ENCODE measurements at regions not wholly inside any gene's neighbourhood (a gene's known extent, or its start where the extent isn't known, plus 50 kb on each side); places are given as distances from the start of the nearest gene placed in this dataset.

DNA sequence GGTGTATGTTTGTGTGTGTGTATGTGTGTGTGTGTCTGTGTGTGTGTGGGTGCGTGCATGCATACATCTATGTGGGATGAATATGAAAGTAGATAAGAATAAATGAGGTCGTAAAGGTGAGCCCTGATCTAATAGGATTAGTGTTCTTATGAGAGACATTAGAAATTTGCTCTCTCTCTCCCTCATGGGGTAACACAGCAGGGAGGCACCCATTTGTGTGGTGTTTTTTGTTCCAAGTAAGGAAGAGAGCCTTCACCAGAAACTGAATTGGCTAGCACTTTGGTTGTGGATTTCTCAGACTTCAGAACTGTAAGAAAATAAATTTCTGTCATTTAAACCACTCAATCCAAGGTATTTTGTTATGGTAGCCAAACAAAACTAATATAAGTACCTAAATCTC is 353.7 kb upstream of the CHRM2 start:
- Histone ChIP-seq H3K27me3 (ENCODE audit: control insufficient read depth, insufficient read depth, low read length) (no peaks in the 10 kb centered on the region), H3K36me3 (ENCODE audit: control insufficient read depth, insufficient read depth, low read length) (no peaks in the 10 kb centered on the region), H3K4me3 (ENCODE audit: low read depth, low read length) (no peak overlapping the region)
- no peak for DNase-seq (ENCODE audit: low read depth)
- TF ChIP-seq, protein P1, sequence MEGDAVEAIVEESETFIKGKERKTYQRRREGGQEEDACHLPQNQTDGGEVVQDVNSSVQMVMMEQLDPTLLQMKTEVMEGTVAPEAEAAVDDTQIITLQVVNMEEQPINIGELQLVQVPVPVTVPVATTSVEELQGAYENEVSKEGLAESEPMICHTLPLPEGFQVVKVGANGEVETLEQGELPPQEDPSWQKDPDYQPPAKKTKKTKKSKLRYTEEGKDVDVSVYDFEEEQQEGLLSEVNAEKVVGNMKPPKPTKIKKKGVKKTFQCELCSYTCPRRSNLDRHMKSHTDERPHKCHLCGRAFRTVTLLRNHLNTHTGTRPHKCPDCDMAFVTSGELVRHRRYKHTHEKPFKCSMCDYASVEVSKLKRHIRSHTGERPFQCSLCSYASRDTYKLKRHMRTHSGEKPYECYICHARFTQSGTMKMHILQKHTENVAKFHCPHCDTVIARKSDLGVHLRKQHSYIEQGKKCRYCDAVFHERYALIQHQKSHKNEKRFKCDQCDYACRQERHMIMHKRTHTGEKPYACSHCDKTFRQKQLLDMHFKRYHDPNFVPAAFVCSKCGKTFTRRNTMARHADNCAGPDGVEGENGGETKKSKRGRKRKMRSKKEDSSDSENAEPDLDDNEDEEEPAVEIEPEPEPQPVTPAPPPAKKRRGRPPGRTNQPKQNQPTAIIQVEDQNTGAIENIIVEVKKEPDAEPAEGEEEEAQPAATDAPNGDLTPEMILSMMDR (IDR thresholded peaks at IDR 0.05; ENCODE audit: insufficient read depth, low read length, poor library complexity, severe bottlenecking), result no peak

DNA sequence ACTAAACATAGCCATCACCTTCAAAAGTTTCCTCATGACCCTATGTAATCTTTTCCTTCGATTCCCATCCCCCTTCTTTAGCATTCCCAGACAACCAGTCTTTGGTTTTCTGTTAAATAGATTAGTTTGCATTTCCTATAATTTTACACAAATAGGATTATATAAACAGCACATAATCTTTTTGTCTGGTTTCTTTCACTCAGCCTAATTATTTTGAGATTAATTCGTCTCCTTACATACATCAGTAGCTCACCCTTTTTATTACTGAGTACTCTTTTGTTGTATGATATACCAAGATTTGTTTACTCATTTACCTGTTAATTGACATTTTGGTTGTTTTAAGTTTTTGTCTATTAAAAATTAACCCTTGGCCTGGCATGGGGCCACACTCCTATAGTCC is 354.7 kb upstream of the CHRM2 start:
- no peak overlapping the region for H3K4me3 ChIP-seq (ENCODE audit: low read depth, low read length)
- TF ChIP-seq, protein P1 (IDR thresholded peaks at IDR 0.05; ENCODE audit: insufficient read depth, low read length, poor library complexity, severe bottlenecking), result no peak
- H3K36me3 ChIP-seq (ENCODE audit: control insufficient read depth, insufficient read depth, low read length), result no peaks in the 10 kb centered on the region
- DNase-seq (ENCODE audit: low read depth), result no peak
- no peaks in the 10 kb centered on the region for H3K27me3 ChIP-seq (ENCODE audit: control insufficient read depth, insufficient read depth, low read length)

DNA sequence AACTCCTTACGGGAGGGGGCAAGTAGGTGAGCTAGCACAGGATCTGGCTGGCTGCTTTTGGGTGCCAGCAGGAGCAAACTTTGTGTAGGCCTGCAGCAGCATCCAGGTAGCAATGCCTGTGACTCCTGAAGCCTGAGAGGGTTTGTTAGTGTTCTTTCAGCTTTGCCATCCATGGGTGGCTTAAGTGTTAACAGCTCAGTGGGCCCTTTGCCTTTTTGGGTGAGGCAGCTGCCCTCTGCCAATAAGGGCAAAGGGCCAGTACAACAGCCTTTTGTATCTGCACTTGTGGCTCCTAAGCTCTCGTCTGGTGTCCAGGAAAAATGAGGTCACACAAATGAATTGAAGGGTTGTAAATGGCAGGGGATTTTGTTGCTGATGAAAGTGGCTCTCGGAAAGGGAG is 359.0 kb upstream of the CHRM2 start:
- no peaks in the 10 kb centered on the region for H3K36me3 ChIP-seq (ENCODE audit: control insufficient read depth, insufficient read depth, low read length)
- no peak for DNase-seq (ENCODE audit: low read depth)
- H3K27me3 ChIP-seq (ENCODE audit: control insufficient read depth, insufficient read depth, low read length), result no peaks in the 10 kb centered on the region
- TF ChIP-seq, protein P1 (IDR thresholded peaks at IDR 0.05; ENCODE audit: insufficient read depth, low read length, poor library complexity, severe bottlenecking), result no peak
- no peak overlapping the region for H3K4me3 ChIP-seq (ENCODE audit: low read depth, low read length)

DNA sequence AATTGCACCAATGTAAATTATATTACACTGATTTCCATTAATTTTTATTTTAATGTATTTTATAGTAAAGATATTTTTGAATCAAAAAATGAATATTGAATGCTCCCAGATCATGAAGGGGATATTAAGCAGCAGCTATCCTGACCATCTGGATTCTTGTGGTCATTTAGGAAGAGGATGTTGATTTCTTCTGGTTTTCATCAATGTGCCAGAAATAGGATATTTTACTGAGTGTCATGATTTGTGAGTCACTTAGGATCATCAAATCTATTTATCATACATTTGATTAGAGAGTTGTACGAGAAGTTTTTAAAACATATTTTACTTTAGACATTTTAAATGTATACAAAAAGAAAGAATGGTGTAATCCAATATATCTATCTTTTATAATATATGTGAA is 366.3 kb upstream of the CHRM2 start:
- TF ChIP-seq, protein P1 (IDR thresholded peaks at IDR 0.05; ENCODE audit: insufficient read depth, low read length, poor library complexity, severe bottlenecking), result no peak
- Histone ChIP-seq H3K4me3 (ENCODE audit: low read depth, low read length) (no peak overlapping the region), H3K36me3 (ENCODE audit: control insufficient read depth, insufficient read depth, low read length) (no peaks in the 10 kb centered on the region), H3K27me3 (ENCODE audit: control insufficient read depth, insufficient read depth, low read length) (no peaks in the 10 kb centered on the region)
- DNase-seq (ENCODE audit: low read depth), result no peak

DNA sequence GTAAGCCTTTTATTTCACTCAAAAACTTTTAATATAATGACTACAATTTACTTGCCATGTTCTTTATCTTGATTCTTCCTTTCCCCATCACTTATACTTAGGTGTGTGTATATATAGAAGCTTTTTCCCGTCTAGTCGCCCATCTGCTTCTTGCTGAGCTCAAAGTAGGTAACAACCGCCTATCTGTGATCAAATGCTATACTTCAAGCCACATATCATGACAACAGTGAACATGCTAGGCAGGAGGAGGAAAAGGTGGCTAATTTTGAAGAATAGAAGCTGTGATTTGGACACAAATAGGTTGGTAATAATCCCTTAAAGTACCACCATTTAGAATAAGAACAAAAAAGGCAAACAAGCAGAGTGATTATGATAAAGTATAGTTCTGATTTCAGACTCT is 367.3 kb upstream of the CHRM2 start:
- TF ChIP-seq, protein P1 (IDR thresholded peaks at IDR 0.05; ENCODE audit: insufficient read depth, low read length, poor library complexity, severe bottlenecking), result no peak
- H3K36me3 ChIP-seq (ENCODE audit: control insufficient read depth, insufficient read depth, low read length), result no peaks in the 10 kb centered on the region
- no peak for DNase-seq (ENCODE audit: low read depth)
- no peaks in the 10 kb centered on the region for H3K27me3 ChIP-seq (ENCODE audit: control insufficient read depth, insufficient read depth, low read length)
- no peak overlapping the region for H3K4me3 ChIP-seq (ENCODE audit: low read depth, low read length)

DNA sequence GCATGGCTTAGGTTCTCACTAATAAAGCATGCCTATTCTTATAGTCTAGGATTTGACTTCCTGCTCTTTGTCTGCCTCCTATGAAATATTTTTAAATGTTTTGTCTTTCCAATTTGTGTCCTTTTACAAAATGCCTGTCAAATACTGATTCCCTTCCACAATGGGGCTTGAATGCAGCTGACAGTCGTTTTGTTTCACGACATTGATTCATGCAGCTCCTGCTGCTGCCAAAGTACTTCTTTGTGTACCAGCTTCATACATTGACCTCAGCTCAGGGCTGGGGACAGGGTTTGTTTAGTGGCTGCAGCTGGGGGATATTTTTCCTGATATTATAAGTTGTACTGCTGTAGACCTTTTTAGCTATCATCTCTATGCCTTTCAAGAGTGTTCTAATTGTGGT is 371.9 kb upstream of the CHRM2 start:
- H3K36me3 ChIP-seq (ENCODE audit: control insufficient read depth, insufficient read depth, low read length), result no peaks in the 10 kb centered on the region
- no peak for DNase-seq (ENCODE audit: low read depth)
- TF ChIP-seq, protein P1 (IDR thresholded peaks at IDR 0.05; ENCODE audit: insufficient read depth, low read length, poor library complexity, severe bottlenecking), result no peak
- H3K4me3 ChIP-seq (ENCODE audit: low read depth, low read length), result no peak overlapping the region
- no peaks in the 10 kb centered on the region for H3K27me3 ChIP-seq (ENCODE audit: control insufficient read depth, insufficient read depth, low read length)
